Neural progenitor cell (in vitro differentiated cells): ENCODE measurements at regions not wholly inside any gene's neighbourhood (a gene's known extent, or its start where the extent isn't known, plus 50 kb on each side); places are given as distances from the start of the nearest gene placed in this dataset.

Experiments
- EZH2 ChIP-seq: fragments of 200-600 bp; sonication (generic); IDR thresholded peaks from 2 replicates; pipeline ENCODE4 v1.6.1; 2017; ENCODE audit warnings: antibody characterized with exemption, mild to moderate bottlenecking, moderate library complexity
- EZH2phosphoT487 ChIP-seq: fragments of 200-600 bp; sonication (generic); IDR thresholded peaks from 2 replicates; pipeline ENCODE4 v1.6.1; 2017; ENCODE audit warnings: antibody characterized with exemption
- TF ChIP-seq, protein P1 (sequence below): fragments of 200-600 bp; sonication (generic); IDR thresholded peaks from 2 replicates; pipeline ENCODE4 v1.5.1; 2017; ENCODE audit warnings: antibody characterized with exemption, mild to moderate bottlenecking

- TF ChIP-seq, protein P1, sequence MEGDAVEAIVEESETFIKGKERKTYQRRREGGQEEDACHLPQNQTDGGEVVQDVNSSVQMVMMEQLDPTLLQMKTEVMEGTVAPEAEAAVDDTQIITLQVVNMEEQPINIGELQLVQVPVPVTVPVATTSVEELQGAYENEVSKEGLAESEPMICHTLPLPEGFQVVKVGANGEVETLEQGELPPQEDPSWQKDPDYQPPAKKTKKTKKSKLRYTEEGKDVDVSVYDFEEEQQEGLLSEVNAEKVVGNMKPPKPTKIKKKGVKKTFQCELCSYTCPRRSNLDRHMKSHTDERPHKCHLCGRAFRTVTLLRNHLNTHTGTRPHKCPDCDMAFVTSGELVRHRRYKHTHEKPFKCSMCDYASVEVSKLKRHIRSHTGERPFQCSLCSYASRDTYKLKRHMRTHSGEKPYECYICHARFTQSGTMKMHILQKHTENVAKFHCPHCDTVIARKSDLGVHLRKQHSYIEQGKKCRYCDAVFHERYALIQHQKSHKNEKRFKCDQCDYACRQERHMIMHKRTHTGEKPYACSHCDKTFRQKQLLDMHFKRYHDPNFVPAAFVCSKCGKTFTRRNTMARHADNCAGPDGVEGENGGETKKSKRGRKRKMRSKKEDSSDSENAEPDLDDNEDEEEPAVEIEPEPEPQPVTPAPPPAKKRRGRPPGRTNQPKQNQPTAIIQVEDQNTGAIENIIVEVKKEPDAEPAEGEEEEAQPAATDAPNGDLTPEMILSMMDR: no peak
- TF ChIP-seq EZH2phosphoT487 (no peak), EZH2 (no peak)
Measured at GRCh38 chr5:141787376-141787775, 90.8 kb downstream of the PCDH1 start.
